Stimulated activated CD8-positive, alpha-beta memory T cell treated with anti-CD3 and anti-CD28 coated beads, Interleukin-4, amount 100 ng/mL, for 48 hours (primary cell): ENCODE measurements at regions not wholly inside any gene's neighbourhood (a gene's known extent, or its start where the extent isn't known, plus 50 kb on each side); places are given as distances from the start of the nearest gene placed in this dataset.
A peak's percentile ranks its signal among the peaks of the same experiment; 100 is the strongest.
"Not testable (repeated sequence)": the region's sequence is repeated elsewhere in the genome, so short reads cannot be mapped to it uniquely, and the experiment has no call there.

ENCODE experiments used
- DNase-seq: peaks from one replicate; pipeline ENCODE4 v3.0.0-alpha.2; 2020

DNA sequence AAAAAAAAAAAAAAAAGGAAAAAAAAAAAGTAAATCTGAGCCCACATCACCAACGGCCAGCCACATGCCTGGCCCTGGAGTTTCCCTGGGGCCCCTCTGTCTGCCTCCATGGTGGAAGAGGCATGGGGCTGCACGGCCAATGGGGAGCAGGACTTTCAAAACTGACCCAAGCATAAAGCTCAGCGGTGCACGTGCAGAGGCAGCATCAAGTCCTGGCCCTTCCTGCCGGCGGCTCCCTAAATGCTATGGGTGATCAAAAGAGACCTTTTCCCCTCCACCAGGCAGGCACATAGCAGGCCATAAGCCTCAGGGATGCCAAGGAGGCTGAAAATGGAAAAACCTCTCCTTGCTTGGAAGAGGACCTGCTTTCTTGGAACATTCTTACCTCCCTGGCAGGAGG is 94.3 kb downstream of the OAT start:
- DNase-seq, result no peak

DNA sequence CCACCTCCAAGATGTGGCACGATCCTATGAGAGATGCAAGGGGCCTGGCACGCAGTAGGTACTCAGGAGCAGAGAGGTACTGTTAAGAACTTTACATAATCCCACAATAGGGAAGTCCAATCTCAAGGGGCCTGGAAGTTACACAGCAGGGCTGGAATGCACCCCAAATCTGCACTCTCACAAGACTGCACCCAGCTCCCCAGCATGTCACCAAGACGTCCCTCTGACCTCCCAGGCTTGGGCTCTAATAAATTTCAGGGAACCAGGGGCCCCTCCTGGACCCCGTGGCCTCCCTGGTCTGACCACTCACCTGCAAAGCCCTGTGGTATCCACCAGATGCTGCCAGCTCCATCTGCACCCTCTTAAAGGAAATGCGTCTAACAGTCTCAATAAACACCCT is 94.9 kb downstream of the OAT start:
- DNase-seq, result no peak

DNA sequence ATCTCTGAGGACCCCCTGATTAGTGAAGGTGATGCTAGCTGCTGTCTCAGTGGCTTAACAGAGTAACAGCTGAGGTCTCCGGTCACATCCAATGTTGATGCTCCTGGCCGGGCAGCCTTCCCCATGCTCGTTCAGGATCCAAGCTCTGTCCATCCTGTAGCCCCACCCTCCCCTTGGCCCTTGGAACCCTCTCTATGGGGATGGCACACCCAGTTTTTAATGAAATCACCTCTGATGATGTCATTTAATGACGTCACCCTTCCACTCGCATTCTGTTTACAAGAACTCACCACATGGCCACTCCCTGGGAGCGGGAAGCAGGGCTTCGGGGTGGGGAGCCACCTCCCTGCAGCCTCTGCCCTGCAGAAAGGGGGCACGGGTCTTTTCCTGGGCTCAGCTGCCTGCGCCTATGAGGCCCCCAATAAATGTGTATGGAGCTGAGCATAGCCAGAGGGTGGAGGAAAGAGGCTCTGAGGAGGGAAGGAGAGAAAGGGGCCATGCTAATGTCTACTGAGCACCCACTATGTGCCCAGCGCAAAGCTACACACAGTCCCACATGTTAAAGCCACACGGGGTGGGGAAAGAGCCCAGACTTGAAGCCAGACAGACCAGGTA is 95.5 kb downstream of the OAT start:
- DNase-seq, result peak; percentile 12

DNA sequence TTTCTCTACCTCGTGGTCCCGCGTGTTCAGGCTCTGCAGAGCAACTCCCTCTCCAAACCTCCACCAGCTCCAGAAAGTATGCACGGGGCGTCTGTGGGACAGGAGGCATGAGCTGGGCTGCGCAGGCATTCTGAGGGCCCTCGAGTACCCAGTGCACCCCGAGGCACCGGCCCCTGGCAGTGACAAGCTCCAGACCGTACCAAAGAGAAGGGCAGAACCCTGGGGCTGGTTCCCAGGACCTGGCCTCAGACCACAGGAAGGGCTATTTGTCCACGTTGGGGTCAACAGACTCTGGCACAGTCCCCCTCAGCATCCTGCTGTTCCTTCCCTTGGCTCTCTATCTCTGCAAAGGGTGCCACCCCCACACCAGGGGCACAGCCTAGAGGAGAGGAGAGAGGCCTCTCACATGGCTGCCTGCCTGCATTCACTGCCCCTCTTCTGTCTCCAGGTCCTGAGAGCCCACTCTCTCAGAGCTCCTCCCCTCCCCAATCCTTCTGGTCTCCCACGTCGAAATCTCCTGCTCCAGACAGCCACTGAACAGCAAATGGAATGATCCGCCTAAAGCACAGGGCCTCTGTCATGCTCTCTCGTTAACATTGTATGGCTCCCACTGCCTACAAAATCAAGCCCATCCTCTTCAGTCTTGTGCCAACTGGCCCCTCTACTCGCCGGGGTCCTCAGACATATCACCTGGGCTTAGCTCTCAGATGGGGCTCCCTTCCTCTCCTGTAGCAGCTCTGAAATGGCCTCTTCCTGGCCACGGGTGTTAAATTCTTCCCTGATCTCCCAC is 96.3 kb downstream of the OAT start:
- DNase-seq, result no peak

DNA sequence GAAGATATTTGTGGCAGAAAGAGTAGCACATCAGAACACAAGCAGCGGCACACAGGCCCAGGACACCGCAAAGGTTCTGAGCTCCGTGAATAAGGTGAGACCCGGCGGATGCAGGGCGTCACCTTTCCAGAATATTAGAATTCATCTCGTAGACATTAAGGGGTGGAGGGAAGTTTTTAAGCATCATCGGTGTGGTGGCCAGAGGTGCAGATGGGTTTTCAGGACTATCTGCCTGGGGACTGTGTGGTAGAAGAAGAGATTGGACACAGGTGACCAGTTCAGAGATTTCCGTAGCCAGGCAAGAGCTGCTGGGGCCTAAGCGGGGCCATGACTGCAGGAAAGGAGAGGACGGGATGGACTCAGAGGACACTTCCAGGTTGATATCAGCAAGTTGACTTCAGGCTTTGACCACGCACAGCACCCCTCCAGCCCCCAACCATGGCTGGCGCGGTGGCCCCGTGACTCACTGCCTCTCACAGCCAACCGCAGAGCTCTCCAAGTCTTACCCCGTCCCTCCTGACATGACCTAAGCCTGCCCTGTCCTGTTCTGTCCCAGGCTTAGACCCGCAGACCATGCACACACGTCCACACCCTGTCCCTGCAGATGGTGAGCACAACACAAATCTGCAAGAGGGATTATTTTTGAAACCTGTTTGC is 97.2 kb downstream of the OAT start:
- DNase-seq, result no peak

DNA sequence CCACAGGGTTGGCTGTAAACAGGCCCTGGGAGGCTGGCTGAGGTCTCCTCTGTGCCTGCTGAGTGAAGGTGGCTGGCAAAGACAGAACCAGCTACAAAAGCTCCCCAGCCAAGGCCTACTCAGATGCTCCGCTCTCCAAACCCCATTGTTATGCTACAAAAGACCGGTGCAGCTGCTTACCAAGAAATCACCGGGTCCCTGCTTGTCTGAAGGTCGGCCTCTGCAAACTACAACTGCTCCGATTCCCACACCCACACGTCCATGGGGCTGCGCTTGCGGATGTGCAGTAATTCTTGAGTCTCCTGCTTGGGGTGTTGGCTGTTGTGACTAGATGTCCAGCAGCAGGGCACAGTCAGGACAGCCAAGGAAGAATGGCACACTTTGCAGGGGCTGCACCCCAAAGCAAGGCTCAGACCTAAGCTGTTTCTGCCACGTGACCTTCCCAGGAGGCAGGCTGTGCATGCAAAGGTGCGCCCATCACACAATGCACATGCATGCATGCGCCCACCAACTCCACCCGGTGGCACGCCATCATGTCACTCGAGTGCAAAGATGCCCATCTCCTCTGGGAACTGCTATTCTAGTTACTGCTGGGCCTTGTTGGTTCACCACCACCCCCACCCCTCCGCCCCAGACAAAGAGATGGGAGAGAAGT is 97.8 kb downstream of the OAT start:
- no peak for DNase-seq

DNA sequence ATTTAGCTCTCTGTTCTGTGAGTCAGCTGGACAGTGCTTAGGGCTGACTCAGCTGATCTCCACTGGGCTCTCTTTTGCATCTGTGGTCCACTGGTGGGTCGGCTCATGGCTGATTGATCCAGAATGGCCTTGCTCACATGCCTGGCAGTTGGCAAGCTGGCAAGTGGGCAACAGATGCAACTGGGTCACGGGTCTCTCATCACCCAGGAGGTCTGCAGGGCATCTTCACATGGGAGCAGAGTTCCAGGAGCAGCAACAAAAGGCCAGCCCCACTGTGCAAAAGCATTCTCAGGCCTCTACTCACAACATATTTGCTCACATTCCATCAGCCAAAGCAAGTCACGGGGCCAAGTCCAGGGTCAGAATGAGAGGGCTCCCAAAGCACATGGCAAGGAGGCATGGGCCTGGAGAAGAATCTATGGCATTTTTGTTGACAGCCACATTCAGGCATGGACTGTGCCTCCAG is 98.8 kb downstream of the OAT start:
- no peak for DNase-seq

DNA sequence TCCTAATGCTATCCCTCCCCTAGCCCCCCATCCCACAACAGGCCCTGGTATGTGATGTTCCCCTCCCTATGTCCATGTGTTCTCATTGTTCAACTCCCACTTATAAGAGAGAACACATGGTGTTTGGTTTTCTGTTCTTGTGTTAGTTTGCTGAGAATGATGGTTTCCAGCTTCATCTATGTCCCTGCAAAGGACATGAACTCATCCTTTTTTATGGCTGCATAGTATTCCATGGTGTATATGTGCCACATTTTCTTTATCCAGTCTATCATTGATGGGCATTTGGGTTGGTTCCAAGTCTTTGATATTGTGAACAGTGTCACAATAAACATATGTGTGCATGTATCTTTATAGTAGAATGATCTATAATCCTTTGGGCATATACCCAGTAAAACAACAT is 99.2 kb downstream of the OAT start:
- DNase-seq, result not testable (repeated sequence)

DNA sequence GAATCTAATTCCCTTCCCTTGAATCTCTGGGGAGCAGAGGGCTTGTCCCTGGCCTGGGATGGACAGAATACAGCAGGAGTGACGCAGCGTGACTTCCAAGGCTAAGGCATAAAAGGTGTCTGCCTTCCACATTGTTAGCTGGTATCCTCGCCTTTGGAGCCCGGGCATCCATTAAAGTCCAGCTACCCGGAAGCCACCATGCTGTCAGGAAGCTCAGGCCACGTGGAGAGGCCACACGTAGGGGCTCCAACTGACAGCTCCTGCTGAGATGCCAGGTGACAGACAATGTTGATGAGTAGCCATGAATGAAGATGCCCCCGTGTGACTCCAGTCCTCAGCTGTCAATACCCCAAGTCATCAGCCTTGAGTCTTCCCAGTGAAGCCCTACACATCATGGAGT is 99.9 kb downstream of the OAT start:
- DNase-seq, result no peak

DNA sequence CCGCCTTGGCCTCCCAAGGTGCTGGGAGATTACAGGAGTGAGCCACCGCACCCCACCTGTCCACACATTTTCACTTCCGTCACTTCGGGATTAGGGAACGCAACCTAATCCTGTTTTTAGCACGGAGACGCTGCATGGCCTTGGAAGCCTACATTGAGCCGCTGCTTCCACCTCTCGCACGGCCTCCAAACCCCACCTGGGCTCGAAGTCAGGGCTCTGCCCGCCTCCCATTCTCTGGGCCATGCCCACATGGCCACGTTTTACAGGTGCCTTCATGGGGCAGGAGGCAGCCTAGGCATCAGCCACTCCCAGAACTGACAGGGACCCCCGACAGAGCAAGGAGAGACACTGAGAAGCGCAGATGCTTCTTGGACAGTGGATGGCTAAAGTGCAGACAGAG is 100.6 kb downstream of the OAT start:
- DNase-seq, result no peak

DNA sequence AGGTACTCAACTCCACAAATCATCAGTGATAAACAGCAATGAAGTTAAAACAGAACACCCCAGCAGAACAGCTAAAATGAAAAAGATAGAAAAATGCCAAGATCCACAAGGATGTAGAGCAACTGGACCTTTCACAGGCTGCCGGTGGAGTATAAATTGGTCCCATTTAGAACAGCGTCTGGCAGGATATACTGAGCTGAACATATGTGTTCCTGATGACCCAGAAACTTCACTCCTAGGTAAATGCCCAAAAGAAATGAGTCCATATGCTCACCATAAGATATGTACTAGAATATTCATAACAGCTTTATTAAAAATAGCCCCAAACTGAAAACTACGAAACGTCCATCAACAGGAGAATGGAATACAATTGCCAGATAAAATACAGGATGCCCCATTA is 102.4 kb downstream of the OAT start:
- no peak for DNase-seq

DNA sequence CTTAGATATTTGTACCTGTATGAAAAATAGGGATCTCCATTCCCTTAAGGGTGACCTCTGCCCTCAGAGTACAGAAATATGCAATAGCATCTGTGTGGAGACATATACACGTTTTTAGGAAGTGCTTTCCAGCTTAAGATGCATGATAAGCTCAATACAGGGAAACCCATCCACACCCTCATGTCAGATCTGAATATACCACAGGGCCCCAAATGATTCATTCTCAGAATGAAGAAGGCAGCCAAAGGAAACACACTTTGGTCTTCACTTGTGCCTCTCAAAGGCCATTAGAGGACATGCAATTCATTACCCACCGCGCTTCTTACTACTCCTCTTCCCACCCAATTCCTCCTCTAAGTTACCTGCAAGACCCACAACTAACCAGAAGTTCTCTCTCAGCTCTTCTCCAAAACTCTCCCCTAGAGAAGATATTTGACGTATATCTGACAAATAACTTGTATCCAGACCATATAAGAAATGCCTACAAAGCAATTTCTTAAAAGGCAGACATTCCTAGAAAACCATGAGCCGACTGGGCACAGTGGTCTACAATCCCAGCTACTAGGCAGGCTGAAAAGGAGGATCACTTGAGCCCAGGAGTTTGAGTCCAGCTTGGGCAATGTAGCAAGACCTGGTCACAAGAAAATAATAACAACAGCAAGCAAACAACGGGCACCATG is 103.0 kb downstream of the OAT start:
- DNase-seq, result no peak

DNA sequence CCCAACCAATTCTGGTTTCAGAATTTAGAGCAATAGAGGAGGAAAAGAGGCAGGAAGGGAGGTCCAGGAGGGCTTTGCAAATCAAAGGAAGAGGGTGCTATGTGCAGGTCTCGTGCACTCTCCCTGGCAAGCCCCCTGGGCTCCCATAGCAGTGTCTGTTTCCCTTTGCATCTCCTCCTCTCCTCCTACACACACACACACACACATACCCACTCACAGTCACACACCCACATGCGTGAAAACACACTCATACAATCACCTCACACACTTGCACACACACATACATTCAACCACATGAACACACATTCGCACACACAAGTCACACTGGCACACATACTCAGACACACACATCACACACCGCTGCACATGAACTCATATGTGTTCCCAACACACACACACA is 105.3 kb downstream of the OAT start:
- DNase-seq, result no peak

DNA sequence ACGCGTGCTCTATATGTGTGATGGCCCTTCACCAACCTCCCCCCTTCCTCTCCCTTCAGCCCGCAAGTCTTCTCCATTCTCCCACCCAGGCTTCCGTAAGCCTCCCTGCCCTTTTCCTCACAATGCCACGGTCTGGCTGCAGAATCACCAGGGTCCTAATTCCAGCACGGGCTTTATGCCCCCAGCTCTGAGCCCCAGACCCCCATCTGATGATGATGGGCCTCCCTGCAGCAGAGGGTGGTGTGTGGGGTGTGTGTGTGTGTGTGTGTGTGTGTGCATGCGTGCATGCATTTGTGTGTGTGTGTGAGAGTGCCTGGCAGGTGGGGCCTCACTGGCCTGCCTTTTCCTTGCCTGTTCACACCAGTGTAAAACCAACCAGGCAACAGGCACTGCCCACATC is 109.9 kb downstream of the OAT start:
- no peak for DNase-seq

DNA sequence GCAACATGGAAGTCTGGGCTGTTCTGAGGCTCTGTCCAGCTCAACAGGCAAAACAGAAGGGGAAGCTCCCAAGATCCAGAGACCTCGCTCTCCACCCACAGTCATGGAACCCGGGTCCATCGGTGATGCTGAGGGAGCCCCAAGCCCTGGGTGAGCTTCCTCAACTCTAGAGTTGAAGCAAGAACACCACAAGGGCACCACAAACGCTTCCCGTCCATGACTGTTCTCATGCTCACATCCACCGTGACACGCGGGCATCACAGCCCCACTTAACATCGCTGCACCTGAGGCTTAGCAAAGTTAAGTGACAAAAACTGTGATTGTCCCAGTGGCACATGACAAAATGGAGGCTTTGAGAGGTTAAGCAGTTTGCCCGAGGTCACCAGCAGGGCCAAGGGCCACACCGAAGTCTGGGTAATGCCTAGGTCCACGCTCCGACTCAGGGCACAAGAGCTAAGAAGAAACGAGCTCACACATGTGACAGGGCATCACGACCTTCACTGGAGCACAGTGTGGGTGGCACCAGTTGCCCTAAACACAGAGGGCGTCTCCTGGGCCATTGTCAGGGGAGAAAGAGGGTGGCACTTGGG is 110.6 kb downstream of the OAT start:
- DNase-seq, result no peak

DNA sequence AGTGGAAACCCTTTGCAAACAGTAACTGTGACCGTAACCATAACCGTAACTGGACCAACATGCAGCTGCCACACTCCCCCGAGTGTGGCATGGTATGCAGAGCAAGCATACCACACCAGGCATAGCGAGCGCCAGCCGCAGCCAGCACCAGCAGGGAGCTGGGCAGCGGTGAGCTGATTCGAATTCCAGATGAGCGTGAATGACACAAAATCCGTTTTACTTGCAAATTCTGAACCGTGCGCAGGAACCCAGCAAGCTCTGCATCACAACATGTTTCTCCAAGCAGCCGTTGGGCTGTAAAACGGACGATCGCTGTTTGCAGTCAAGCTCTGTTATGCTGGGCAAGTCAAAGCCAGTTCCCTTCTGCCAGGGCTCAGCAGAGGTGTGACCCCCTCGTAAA is 111.1 kb downstream of the OAT start:
- DNase-seq, result no peak

DNA sequence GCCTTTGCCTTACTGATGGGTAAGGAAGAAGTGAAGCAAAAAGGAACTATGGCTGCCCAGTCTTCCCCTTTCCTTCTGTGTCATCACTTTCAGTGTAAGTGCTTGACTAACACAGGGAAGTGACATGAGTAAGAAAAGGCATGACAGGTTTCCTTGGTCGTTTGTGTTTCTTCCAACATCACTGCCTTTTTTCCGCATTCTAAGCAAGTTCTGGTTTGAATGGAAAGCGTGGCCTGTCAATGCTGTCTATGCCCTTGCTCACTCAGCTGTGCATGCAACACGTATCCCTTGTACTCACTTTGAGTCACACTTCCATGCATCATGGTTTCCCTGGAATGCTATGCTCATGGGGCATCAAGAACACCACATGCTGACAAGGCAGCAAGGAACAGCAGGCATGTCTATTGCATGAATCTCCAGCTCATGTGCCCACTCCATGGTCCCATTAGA is 111.8 kb downstream of the OAT start:
- DNase-seq, result no peak

DNA sequence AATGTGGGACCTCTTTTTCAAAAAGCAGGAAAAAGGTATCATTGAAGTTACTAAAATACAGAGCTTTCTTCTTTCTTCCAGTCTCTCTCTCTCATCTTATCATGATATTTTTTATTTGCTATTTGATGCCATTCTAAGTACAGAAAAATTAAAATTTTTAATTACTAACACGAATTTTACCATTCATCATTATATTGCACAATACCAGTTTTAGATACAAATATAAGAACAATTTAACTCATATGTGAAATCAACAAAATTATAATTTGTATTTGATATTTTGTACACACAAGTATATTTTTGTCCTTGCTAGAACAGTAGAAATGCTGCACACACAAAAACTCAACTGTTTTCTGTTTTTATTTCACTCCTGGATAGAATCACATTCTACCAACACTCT is 112.2 kb downstream of the OAT start:
- no peak for DNase-seq

DNA sequence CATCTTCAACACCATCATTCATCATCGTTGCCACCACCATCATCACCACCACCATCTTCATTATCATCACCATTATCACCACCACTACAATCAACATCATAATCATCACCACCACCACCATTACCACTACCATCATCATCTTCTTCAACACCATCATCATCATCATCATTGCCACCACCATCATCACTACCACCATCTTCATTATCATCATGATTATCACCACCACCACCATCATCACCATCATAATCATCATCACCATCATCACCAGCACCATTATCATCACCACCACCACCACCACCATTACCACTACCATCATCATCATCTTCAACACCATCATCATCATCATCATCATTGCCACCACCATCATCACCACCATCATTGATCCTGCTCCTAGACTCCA is 112.7 kb downstream of the OAT start:
- no peak for DNase-seq

DNA sequence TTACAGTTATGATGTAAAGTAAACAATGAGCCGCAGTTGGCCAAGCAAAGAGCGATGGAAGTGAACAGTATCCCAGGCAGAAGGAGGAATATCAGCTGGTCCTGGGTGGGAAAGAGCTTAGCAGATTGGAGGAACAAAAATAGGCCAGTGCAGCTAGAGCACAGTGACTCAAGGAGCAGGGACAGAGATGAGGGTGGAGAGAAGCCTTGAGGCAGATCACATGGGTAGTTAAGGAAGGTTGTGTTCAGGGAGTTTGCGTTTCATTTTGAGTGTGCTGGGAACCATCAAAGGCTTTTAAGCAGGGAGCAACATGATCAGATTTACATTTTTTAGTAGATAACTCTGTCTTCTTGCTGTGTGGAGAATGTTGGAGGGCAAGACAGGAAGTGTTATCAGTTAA is 113.6 kb downstream of the OAT start:
- no peak for DNase-seq

DNA sequence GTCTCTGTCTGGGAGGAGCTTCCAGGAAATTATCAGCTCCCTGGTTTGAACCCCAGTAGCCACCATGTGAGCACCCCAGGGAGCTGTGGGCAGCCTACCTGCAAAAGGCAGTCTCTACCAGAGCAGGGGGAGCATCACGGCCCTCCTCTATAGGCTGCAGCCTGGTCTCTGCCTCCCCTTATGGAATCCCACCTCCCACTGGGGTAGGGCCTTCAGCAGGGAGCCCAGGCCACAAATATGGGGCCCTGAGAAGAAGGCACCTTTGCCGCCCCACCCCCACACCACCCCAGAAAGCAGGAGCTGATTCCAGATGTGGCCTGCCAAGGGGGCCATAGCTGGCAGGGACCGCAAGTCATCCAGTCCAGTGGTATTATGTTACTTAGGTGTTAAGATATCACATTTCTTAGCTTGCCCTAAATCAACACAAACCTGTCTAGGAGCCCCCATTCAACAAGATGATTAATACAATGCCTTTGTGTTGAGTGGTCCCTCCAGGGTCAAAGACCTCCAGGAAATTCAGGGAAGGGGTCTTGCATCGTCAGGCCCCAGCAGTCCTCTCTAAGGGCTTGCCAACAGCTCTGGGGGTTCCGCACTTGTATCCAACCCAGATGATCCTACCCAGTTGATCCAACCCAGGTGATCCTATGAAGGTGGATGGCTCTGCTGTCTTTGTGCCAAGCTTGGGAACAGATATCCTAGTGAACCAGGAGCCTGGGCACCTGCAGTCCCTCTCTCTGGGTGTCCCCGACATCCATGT is 114.9 kb downstream of the OAT start:
- DNase-seq, result no peak

DNA sequence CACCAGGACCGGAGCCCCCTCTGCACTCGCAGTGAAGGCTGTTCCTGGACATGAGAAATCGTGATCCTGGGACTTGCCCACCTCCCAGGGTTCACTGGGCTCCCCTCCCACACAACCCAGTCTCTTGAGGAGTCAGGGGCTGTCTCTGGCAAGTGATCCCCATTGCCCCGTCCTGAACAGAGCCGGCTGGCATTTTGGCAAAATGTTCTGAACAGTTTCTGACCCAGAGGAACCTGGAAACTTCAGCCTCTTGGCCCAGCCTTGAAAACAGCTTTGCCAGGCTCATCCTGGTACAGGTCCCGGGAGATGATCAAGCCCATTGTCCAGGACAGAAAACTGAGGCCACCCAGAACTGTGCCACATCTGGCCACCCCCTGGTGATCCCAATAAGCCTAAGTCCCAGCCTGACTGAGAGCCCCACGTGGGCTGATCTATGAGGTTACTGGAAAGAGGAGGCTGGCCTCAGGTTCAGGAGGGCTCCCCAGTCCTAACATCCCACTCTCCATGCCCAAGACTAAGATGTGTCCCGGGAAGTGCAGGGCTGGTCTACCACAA is 115.7 kb downstream of the OAT start:
- DNase-seq, result no peak
